HCT116 (cell line): ENCODE measurements at regions not wholly inside any gene's neighbourhood (a gene's known extent, or its start where the extent isn't known, plus 50 kb on each side); places are given as distances from the start of the nearest gene placed in this dataset.

Source experiments
- ATAC-seq: fragments of 200-7000 bp; cut with Tn5 transposase; 2 replicates; pipeline ENCODE4 v1.9.1; 2020; ENCODE audit warnings: mild to moderate bottlenecking, moderate library complexity
- BruUV-seq: library from RNA; stranded (reverse); fragments of 400-500 nt; replicated peaks from 2 replicates; lab custom pipeline; 2021; lab: Mats Ljungman, UMichigan
- CTCF ChIA-PET: fragments of 300-600 bp; sonication (Branson Sonifier 250); formaldehyde crosslinking; loops from one replicate; lab custom pipeline; 2021; ENCODE audit warnings: antibody characterized with exemption; lab: Charles Lee
- POLR2A ChIA-PET: fragments of 300-600, 350-600 bp; sonication (Branson Sonifier 250); formaldehyde crosslinking; loops from one replicate; lab custom pipeline; 2021; ENCODE audit warnings: antibody characterized with exemption; lab: Charles Lee
- RAD21 ChIA-PET, 2 experiments: fragments of 300-600 bp; sonication (Branson Sonifier 250); formaldehyde crosslinking; loops; one replicate each; lab custom pipeline; 2023; ENCODE audit warnings: low total read pairs in 2 of 2; ENCODE audit not compliant: uncharacterized antibody in 2 of 2, unreplicated experiment in 2 of 2, low non-redundant PET in 1 of 2; lab: Charles Lee
- DNase-seq: peaks from one replicate; pipeline ENCODE4 v3.0.0-alpha.2; 2010; ENCODE audit warnings: low read depth, low spot score
- H2AFZ ChIP-seq: fragments of 200-600 bp; shearing (Covaris generic), sonication (generic); 2 replicates; pipeline ENCODE4 v1.6.1; 2017; ENCODE audit warnings: low read depth, mixed run types, mixed read lengths, antibody characterized with exemption, low read length; ENCODE audit not compliant: poor library complexity, severe bottlenecking
- H3K27ac ChIP-seq: 2 replicates; pipeline ENCODE4 v1.5.1; 2012; ENCODE audit warnings: low read depth, low read length
- H3K27me3 ChIP-seq: fragments of 200-600 bp; sonication (generic); 2 replicates; pipeline ENCODE4 v1.6.1; 2016; ENCODE audit warnings: mixed run types, low read length, mixed read lengths; ENCODE audit not compliant: insufficient read depth
- H3K36me3 ChIP-seq, 2 experiments: fragments of 200-500 bp in 1 of 2; fragments of 200-600 bp in 1 of 2; sonication (Bioruptor generic) in 1 of 2; sonication (generic) in 1 of 2; 2 replicates each; pipeline versions ENCODE4 v1.5.1 to v1.6.1; 2014 to 2016; ENCODE audit warnings: low read length in 2 of 2, inconsistent platforms in 1 of 2, mixed read lengths in 1 of 2, mixed run types in 1 of 2; ENCODE audit not compliant: insufficient read depth in 2 of 2, control insufficient read depth in 1 of 2
- H3K4me1 ChIP-seq, 2 experiments: fragments of 200-600 bp in 1 of 2; sonication (generic) in 1 of 2; 2 replicates each; pipeline versions ENCODE4 v1.5.1 to v1.6.1; 2012 to 2017; ENCODE audit warnings: low read length in 2 of 2, inconsistent platforms in 1 of 2, mild to moderate bottlenecking in 1 of 2, mixed read lengths in 1 of 2, mixed run types in 1 of 2, moderate library complexity in 1 of 2; ENCODE audit not compliant: insufficient read depth in 2 of 2, control insufficient read depth in 1 of 2
- H3K4me2 ChIP-seq: fragments of 200-600 bp; sonication (generic); 2 replicates; pipeline ENCODE4 v1.6.1; 2017; ENCODE audit warnings: mixed run types, low read length, mixed read lengths
- H3K4me3 ChIP-seq, 2 experiments: fragments of 200-600 bp in 1 of 2; sonication (generic) in 1 of 2; replicated peaks in 1 of 2; 2 replicates each; pipeline ENCODE4 v1.5.1; 2011 to 2016; ENCODE audit warnings: low read length in 2 of 2, control low read depth in 1 of 2, low read depth in 1 of 2, mild to moderate bottlenecking in 1 of 2, mixed read lengths in 1 of 2, mixed run types in 1 of 2
- H3K79me2 ChIP-seq: fragments of 200-600 bp; sonication (generic); 2 replicates; pipeline ENCODE4 v1.6.1; 2017; ENCODE audit warnings: mild to moderate bottlenecking, mixed run types, low read length, moderate library complexity, mixed read lengths; ENCODE audit not compliant: insufficient read depth
- H3K9ac ChIP-seq: fragments of 200-600 bp; sonication (generic); 2 replicates; pipeline ENCODE4 v1.6.1; 2016; ENCODE audit warnings: low read length, mixed read lengths
- H3K9me2 ChIP-seq: fragments of 200-600 bp; sonication (generic), shearing (Covaris generic); 2 replicates; pipeline ENCODE4 v1.6.1; 2017; ENCODE audit warnings: mixed run types, mild to moderate bottlenecking, moderate library complexity; ENCODE audit not compliant: insufficient read depth
- H3K9me3 ChIP-seq, 2 experiments: fragments of 200-500 bp in 1 of 2; fragments of 200-600 bp in 1 of 2; sonication (Bioruptor generic) in 1 of 2; sonication (generic) in 1 of 2; 2 replicates each; pipeline ENCODE4 v1.6.1; 2014 to 2017; ENCODE audit warnings: low read length in 2 of 2, mixed read lengths in 2 of 2, inconsistent platforms in 1 of 2, low read depth in 1 of 2, mild to moderate bottlenecking in 1 of 2, mixed run types in 1 of 2, moderate library complexity in 1 of 2; ENCODE audit not compliant: control insufficient read depth in 1 of 2, insufficient read depth in 1 of 2
- H4K20me1 ChIP-seq: fragments of 200-600 bp; sonication (generic), shearing (Covaris generic); 2 replicates; pipeline ENCODE4 v1.6.1; 2017; ENCODE audit warnings: mixed run types, mild to moderate bottlenecking, moderate library complexity; ENCODE audit not compliant: insufficient read depth
- CBX3 ChIP-seq: IDR thresholded peaks from 2 replicates; pipeline ENCODE4 v1.6.1; 2012; ENCODE audit warnings: low read depth
- CEBPB ChIP-seq: IDR thresholded peaks from 2 replicates; pipeline ENCODE4 v1.6.1; 2012; ENCODE audit warnings: low read depth
- EGR1 ChIP-seq: IDR thresholded peaks from 2 replicates; pipeline ENCODE4 v1.6.1; 2012; ENCODE audit warnings: low read depth
- EZH2 ChIP-seq: fragments of 200-600 bp; sonication (generic); IDR thresholded peaks from 2 replicates; pipeline ENCODE4 v1.6.1; 2017; ENCODE audit warnings: antibody characterized with exemption, mixed run types
- EZH2phosphoT487 ChIP-seq: fragments of 200-600 bp; IDR thresholded peaks from 2 replicates; pipeline ENCODE4 v1.6.1; 2018; ENCODE audit warnings: antibody characterized with exemption, borderline replicate concordance
- FOSL1 ChIP-seq: IDR thresholded peaks from 2 replicates; pipeline ENCODE4 v1.6.1; 2012; ENCODE audit warnings: low read depth
- POLR2A ChIP-seq: IDR thresholded peaks from 2 replicates; pipeline ENCODE4 v1.7.0; 2011; ENCODE audit warnings: borderline replicate concordance; ENCODE audit not compliant: insufficient read depth, insufficient read length; ENCODE audit errors: extremely low read depth
- POLR2AphosphoS5 ChIP-seq: IDR thresholded peaks from 2 replicates; pipeline ENCODE4 v1.6.1; 2011; ENCODE audit warnings: mild to moderate bottlenecking, low read depth, low read length, moderate library complexity
- RAD21 ChIP-seq: IDR thresholded peaks from 2 replicates; pipeline ENCODE4 v1.6.1; 2012; ENCODE audit warnings: low read depth, mild to moderate bottlenecking
- SIN3A ChIP-seq: IDR thresholded peaks from 2 replicates; pipeline ENCODE4 v1.6.1; 2012; ENCODE audit warnings: low read depth
- SP1 ChIP-seq: IDR thresholded peaks from 2 replicates; pipeline ENCODE4 v1.6.1; 2012; ENCODE audit warnings: low read depth
- SRF ChIP-seq: IDR thresholded peaks from 2 replicates; pipeline ENCODE4 v1.6.1; 2012; ENCODE audit warnings: low read depth
- TCF7L2 ChIP-seq: IDR thresholded peaks from 2 replicates; pipeline ENCODE4 v1.7.0; 2011; ENCODE audit warnings: borderline replicate concordance, inconsistent platforms; ENCODE audit not compliant: insufficient read depth, insufficient read length; ENCODE audit errors: extremely low read depth
- YY1 ChIP-seq: IDR thresholded peaks from 2 replicates; pipeline ENCODE4 v1.6.1; 2011; ENCODE audit warnings: low read length, low read depth, moderate library complexity, mild to moderate bottlenecking; ENCODE audit not compliant: insufficient replicate concordance; ENCODE audit errors: extremely low read depth
- intact Hi-C: fragments of 100-400 bp; cut with micrococcal nuclease; formaldehyde crosslinking; loops from 2 replicates; pipeline ENCODE4 v1.10.0; 2022
- TF ChIP-seq, protein P1 (sequence below): IDR thresholded peaks from 2 replicates; pipeline ENCODE4 v1.6.1; 2011; ENCODE audit warnings: mild to moderate bottlenecking, low read length, moderate library complexity; ENCODE audit not compliant: insufficient replicate concordance; ENCODE audit errors: extremely low read depth
- TF ChIP-seq, protein P2 (sequence below): IDR thresholded peaks from 2 replicates; pipeline ENCODE4 v1.6.1; 2012
- TF ChIP-seq, protein P3 (sequence below): IDR thresholded peaks from 2 replicates; pipeline ENCODE4 v1.6.1; 2012; ENCODE audit warnings: low read depth

DNA sequence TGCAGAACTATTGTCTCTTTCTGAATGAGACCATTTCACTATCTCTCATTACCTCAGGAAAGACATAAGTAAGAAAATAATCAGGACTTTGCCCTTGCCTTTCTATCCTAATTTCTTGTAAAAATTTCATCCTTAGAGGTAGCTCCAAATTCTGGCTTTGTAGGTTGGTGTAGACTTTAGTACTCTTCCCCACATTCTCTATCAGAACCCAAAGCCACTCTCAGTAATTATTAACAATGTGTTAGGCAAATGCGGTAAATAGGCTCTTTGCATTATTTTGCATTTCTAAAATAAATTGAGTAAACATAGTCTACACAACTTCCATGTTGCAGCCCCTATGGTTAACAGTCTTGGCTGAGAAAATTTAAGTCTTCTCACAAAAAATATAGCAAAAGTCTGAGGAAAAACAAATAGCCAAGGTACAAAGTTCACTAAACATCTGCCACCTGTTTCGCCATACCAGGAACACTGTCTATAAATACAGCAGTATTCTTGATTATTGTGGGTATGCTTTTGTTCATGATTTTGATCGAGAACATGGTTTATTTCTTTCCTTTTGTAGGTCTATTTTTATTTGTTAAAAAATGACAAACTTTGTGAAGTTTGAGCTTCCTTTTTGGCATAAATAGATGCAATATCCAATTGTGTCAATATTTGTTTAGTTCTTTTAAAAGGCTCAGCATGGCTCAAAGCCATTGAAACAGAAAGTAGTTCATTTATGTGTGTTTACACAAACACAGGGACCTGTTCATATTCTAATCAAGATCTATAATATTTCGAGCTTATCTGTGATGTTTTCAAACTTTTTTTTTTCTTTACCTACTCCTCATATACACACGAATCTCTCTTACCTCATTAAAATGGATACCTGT, 1061.5 kb downstream of the CNTNAP5 start:
- BruUV-seq = no TSS peak
- intact Hi-C loops = no loop called here
- no peaks in the 10 kb centered on the region for H4K20me1 ChIP-seq
- H3K27ac ChIP-seq = no peak overlapping the region
- no peak overlapping the region for H3K4me3 ChIP-seq
- no peaks in the 10 kb centered on the region for H3K4me1 ChIP-seq
- H3K27me3 ChIP-seq = no peaks in the 10 kb centered on the region
- no peak overlapping the region for H3K9ac ChIP-seq
- ChIA-PET CTCF (no interaction called here), POLR2A (no interaction called here)
- H3K4me2 ChIP-seq = no peak overlapping the region
- no peaks in the 10 kb centered on the region for H3K79me2 ChIP-seq
- no peak for ATAC-seq
- H2AFZ ChIP-seq = no peak overlapping the region
- no peaks in the 10 kb centered on the region for H3K36me3 ChIP-seq
- H3K9me3 ChIP-seq = peaks cover 15 to 19% of the 10 kb centered on the region in 2 experiments; a peak in 2 of 4 replicates
- H3K9me2 ChIP-seq = no peaks in the 10 kb centered on the region
- TF ChIP-seq EGR1 (no peak), RAD21 (no peak), SRF (no peak), TCF7L2 (no peak), CBX3 (no peak), POLR2A (no peak), SIN3A (no peak), EZH2phosphoT487 (no peak), YY1 (no peak), FOSL1 (no peak), SP1 (no peak), CEBPB (no peak), EZH2 (no peak), POLR2AphosphoS5 (no peak)
- TF ChIP-seq, protein P1, sequence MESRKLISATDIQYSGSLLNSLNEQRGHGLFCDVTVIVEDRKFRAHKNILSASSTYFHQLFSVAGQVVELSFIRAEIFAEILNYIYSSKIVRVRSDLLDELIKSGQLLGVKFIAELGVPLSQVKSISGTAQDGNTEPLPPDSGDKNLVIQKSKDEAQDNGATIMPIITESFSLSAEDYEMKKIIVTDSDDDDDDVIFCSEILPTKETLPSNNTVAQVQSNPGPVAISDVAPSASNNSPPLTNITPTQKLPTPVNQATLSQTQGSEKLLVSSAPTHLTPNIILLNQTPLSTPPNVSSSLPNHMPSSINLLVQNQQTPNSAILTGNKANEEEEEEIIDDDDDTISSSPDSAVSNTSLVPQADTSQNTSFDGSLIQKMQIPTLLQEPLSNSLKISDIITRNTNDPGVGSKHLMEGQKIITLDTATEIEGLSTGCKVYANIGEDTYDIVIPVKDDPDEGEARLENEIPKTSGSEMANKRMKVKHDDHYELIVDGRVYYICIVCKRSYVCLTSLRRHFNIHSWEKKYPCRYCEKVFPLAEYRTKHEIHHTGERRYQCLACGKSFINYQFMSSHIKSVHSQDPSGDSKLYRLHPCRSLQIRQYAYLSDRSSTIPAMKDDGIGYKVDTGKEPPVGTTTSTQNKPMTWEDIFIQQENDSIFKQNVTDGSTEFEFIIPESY = no peak
- TF ChIP-seq, protein P2, sequence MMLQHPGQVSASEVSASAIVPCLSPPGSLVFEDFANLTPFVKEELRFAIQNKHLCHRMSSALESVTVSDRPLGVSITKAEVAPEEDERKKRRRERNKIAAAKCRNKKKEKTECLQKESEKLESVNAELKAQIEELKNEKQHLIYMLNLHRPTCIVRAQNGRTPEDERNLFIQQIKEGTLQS = no peak
- TF ChIP-seq, protein P3, sequence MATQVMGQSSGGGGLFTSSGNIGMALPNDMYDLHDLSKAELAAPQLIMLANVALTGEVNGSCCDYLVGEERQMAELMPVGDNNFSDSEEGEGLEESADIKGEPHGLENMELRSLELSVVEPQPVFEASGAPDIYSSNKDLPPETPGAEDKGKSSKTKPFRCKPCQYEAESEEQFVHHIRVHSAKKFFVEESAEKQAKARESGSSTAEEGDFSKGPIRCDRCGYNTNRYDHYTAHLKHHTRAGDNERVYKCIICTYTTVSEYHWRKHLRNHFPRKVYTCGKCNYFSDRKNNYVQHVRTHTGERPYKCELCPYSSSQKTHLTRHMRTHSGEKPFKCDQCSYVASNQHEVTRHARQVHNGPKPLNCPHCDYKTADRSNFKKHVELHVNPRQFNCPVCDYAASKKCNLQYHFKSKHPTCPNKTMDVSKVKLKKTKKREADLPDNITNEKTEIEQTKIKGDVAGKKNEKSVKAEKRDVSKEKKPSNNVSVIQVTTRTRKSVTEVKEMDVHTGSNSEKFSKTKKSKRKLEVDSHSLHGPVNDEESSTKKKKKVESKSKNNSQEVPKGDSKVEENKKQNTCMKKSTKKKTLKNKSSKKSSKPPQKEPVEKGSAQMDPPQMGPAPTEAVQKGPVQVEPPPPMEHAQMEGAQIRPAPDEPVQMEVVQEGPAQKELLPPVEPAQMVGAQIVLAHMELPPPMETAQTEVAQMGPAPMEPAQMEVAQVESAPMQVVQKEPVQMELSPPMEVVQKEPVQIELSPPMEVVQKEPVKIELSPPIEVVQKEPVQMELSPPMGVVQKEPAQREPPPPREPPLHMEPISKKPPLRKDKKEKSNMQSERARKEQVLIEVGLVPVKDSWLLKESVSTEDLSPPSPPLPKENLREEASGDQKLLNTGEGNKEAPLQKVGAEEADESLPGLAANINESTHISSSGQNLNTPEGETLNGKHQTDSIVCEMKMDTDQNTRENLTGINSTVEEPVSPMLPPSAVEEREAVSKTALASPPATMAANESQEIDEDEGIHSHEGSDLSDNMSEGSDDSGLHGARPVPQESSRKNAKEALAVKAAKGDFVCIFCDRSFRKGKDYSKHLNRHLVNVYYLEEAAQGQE = no peak
- TF ChIP-seq, all 23 proteins: peak for 0
- no peak for DNase-seq
- RAD21 ChIA-PET = no interaction called here
